ENCODE measurements at regions not wholly inside any gene's neighbourhood (a gene's known extent, or its start where the extent isn't known, plus 50 kb on each side); places are given as distances from the start of the nearest gene placed in this dataset.

- Histone ChIP-seq H3K27me3 (no peaks in the 10 kb centered on the region), H3K36me3 (no peaks in the 10 kb centered on the region), H3K27ac (no peak overlapping the region), H3K4me3 (no peak overlapping the region), H3K4me1 (no peaks in the 10 kb centered on the region), H3K9me3 (no peaks in the 10 kb centered on the region)
- TF ChIP-seq, protein P1, sequence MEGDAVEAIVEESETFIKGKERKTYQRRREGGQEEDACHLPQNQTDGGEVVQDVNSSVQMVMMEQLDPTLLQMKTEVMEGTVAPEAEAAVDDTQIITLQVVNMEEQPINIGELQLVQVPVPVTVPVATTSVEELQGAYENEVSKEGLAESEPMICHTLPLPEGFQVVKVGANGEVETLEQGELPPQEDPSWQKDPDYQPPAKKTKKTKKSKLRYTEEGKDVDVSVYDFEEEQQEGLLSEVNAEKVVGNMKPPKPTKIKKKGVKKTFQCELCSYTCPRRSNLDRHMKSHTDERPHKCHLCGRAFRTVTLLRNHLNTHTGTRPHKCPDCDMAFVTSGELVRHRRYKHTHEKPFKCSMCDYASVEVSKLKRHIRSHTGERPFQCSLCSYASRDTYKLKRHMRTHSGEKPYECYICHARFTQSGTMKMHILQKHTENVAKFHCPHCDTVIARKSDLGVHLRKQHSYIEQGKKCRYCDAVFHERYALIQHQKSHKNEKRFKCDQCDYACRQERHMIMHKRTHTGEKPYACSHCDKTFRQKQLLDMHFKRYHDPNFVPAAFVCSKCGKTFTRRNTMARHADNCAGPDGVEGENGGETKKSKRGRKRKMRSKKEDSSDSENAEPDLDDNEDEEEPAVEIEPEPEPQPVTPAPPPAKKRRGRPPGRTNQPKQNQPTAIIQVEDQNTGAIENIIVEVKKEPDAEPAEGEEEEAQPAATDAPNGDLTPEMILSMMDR (IDR thresholded peaks at IDR 0.05) = no peak
- ATAC-seq (no peak), DNase-seq (no peak)
- intact Hi-C loops (cut with DNase I) = no loop called here
Measured at GRCh38 chr11:127574478-127574877, 573.9 kb upstream of the KIRREL3 start.

DNA sequence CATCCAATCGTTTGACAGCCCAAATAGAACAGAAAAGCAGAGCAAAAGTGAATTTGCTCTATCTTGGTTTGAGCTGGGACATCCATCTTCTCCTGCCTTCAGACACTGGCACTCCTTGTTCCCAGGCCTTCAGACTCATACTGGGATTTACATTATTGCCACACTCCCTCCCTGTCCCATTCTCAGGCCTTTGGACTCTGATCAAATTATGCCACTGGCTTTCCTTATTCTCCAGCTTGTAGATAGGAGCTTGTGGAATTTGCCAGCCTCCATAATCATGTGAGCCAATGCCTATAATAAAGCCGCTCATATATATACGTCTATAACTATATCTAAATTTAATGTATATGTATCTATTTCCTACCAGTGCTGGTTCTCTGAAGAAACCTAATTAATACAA is 568.3 kb upstream of the KIRREL3 start:
- H3K4me3 ChIP-seq = no peak overlapping the region
- no peaks in the 10 kb centered on the region for H3K9me3 ChIP-seq
- H3K27me3 ChIP-seq = no peaks in the 10 kb centered on the region
- no peaks in the 10 kb centered on the region for H3K36me3 ChIP-seq
- TF ChIP-seq, protein P1 (IDR thresholded peaks at IDR 0.05) = no peak
- no peak overlapping the region for H3K27ac ChIP-seq
- ATAC-seq (no peak), DNase-seq (no peak)
- intact Hi-C loops (cut with DNase I) = no loop called here
- H3K4me1 ChIP-seq = no peaks in the 10 kb centered on the region

DNA sequence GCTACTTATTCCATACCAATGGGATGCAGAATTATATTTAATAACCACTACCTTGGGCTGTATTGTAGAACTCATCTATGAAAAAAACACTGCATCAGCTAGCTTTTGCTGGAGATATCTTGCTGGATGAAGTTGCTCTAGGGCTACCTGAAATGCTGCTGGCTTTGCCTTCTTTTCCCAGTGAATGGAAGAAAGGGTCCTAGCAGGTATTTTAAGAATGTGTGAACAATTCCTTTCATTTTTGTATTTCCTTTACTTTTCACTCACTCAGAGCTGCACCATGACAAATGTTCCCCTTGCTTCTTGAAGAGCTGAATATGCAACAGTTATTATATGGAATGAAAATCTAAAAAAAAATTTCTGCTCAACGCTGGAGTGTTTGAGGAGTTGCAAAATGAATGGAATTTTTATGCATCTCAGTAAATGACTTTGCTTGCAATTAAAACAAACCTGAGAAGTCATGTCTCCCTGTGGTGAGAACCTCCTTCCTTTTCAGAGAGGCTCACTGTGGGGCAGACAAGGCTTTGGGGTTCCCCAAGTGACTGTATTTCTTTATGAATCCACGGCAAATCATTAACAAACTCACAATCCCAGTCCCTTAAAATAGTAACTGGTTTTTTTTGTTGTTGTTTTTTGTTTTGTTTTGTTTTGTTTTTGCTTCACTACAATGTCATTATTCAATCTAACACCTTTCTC is 566.8 kb upstream of the KIRREL3 start:
- intact Hi-C loops (cut with DNase I) = no loop called here
- H3K4me1 ChIP-seq = no peaks in the 10 kb centered on the region
- no peak overlapping the region for H3K4me3 ChIP-seq
- H3K9me3 ChIP-seq = no peaks in the 10 kb centered on the region
- no peaks in the 10 kb centered on the region for H3K27me3 ChIP-seq
- no peak overlapping the region for H3K27ac ChIP-seq
- ATAC-seq (no peak), DNase-seq (no peak)
- H3K36me3 ChIP-seq = no peaks in the 10 kb centered on the region
- TF ChIP-seq, protein P1 (IDR thresholded peaks at IDR 0.05) = no peak

GRCh38 chr11:127564810-127565209 is 564.2 kb upstream of the KIRREL3 start:
- H3K27ac ChIP-seq = no peak overlapping the region
- TF ChIP-seq, protein P1 (IDR thresholded peaks at IDR 0.05) = no peak
- no peaks in the 10 kb centered on the region for H3K27me3 ChIP-seq
- intact Hi-C loops (cut with DNase I) = no loop called here
- H3K4me1 ChIP-seq = no peaks in the 10 kb centered on the region
- no peaks in the 10 kb centered on the region for H3K36me3 ChIP-seq
- no peaks in the 10 kb centered on the region for H3K9me3 ChIP-seq
- DNase-seq (no peak), ATAC-seq (no peak)
- no peak overlapping the region for H3K4me3 ChIP-seq

- Histone ChIP-seq H3K4me3 (no peak overlapping the region), H3K4me1 (no peaks in the 10 kb centered on the region), H3K27me3 (no peaks in the 10 kb centered on the region), H3K27ac (no peak overlapping the region), H3K9me3 (no peaks in the 10 kb centered on the region), H3K36me3 (no peaks in the 10 kb centered on the region)
- ATAC-seq (no peak), DNase-seq (no peak)
- TF ChIP-seq, protein P1 (IDR thresholded peaks at IDR 0.05) = no peak
- intact Hi-C loops (cut with DNase I) = no loop called here
Measured at GRCh38 chr11:127559978-127560377, 559.4 kb upstream of the KIRREL3 start.
